ENCODE measurements at regions not wholly inside any gene's neighbourhood (a gene's known extent, or its start where the extent isn't known, plus 50 kb on each side); places are given as distances from the start of the nearest gene placed in this dataset.
"Not testable (repeated sequence)": the region's sequence is repeated elsewhere in the genome, so short reads cannot be mapped to it uniquely, and the experiment has no call there.

DNA sequence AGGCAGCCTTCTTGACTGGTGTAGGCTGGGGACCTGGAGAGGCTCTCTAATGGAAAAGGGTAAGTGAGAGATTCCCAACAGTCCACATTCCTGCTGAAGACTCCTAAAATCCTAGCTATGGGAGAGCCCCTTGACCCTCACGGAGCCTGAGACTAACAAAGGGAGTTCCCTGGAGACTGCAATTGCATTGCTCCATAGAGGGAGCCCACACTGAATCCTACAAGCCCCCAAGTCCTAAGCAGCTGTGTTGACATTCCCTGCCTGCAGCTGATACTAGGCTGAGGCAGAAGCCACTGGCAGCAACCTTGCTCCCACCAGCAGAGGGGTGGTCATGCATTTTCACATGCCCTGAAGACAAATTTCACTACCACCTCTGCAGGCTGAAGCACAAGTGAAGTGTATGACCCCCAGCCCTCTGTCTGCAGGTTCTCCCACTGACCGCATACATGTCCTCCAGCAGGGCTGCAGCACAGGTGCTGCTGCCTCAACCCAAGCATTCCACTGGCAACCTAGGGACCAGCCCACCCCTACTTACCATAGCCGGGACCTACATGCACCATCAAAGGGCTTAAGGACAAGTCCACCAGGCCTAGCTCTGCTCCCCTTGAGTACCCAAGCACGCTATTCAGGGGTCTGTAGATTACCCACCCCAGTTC is 130.3 kb upstream of the SLC13A1 start:
- in situ Hi-C loops (cut with HindIII; ENCODE audit: low sequenced_read_pairs): no loop called here
- no peak for DNase-seq (ENCODE audit: low spot score)

DNA sequence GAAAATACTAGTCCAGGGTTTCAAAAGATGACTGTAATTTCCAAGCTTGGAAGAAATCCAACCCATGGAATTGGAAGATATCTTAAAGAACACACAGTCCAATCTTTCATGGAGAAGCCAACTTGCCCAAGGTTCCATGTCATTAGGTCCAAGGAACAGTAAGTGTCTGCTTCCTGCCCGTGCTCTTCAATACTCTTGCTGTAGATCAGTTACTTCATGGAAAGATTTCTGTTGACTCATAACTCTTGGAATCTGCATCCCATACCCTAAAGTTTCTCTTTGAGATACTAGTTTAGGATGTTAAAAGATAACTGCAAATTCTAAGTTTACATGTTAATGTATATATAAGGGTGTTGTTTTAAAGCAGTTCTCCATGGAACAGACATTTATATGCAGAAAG is 127.9 kb upstream of the SLC13A1 start:
- no peak for DNase-seq (ENCODE audit: low spot score)

DNA sequence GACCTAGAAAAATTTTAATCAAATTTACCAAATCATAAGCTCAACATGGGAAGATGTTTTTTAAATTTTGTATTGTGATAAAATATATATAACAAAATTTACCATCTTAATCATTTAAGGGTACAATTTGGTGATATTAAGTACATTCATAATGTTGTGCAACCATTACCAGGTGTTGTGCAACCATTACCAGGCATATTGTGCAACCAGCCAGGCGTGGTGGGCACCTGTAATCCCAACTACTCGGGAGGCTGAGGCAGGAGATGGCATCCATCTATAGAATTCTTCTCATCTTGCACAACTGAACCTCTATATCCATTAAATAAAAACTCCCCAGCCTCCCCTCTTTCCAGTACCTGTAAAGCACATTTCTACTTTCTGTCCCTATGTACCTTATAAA is 124.5 kb upstream of the SLC13A1 start:
- in situ Hi-C loops (cut with HindIII; ENCODE audit: low sequenced_read_pairs): no loop called here
- no peak for DNase-seq (ENCODE audit: low spot score)

More for the DNA sequence above, 127.9 kb upstream of the SLC13A1 start:
- in situ Hi-C loops (cut with HindIII; ENCODE audit: low sequenced_read_pairs): no loop called here

GRCh38 chr7:123323689-123324088 is 123.9 kb upstream of the SLC13A1 start:
- in situ Hi-C loops (cut with HindIII; ENCODE audit: low sequenced_read_pairs): no loop called here
- DNase-seq (ENCODE audit: low spot score): no peak

DNA sequence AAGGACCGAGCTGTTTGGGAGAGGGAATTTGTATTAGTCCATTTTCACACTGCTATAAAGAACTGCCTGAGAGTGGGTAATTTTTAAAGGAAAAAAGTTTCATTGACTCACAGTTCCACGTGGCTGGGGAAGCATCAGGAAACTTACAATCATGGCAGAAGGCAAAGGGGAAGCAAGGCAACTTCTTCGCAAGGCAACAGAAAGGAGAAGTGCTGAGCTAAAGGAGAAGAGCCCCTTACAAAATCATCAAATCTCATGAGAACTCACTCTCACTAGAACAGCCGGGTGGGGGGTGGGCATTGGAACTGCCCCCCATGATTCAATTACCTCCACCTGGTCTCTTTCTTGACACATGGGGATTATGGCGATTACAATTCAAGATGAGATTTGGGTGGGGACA is 121.8 kb upstream of the SLC13A1 start:
- in situ Hi-C loops (cut with HindIII; ENCODE audit: low sequenced_read_pairs); DNase-seq (ENCODE audit: low spot score): not testable (repeated sequence)

GRCh38 chr7:123319911-123320310 is 120.1 kb upstream of the SLC13A1 start:
- in situ Hi-C loops (cut with HindIII; ENCODE audit: low sequenced_read_pairs): no loop called here
- no peak for DNase-seq (ENCODE audit: low spot score)

GRCh38 chr7:123314886-123315285 is 115.1 kb upstream of the SLC13A1 start:
- in situ Hi-C loops (cut with HindIII; ENCODE audit: low sequenced_read_pairs): no loop called here
- no peak for DNase-seq (ENCODE audit: low spot score)

GRCh38 chr7:123308254-123308951 is 108.6 kb upstream of the SLC13A1 start:
- DNase-seq (ENCODE audit: low spot score): peak; percentile 9
- in situ Hi-C loops (cut with HindIII; ENCODE audit: low sequenced_read_pairs): no loop called here

DNA sequence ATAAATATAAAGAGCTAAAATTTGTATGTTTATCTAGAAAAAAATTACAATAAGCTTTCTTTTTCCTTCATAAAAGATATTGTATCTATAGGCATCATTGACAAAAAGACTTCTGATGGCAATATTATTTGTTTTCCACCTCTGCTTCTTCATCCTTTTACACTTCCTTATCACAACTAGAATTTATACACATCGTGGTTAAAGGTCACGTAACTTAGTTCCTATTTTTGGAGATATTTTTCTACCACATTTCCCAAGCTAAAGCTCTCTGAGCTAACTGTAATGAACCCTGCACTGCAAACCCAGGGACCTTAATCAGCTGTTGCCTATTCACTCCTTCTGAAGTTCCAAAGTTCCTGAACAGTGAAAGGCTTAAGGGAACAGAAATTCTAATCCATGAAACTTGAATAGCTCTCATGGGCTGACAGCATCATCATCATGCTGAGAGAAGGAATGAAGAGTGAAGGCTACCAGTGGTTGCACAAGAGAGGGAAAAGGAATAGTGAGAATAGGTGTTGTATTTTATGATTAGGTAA is 106.1 kb upstream of the SLC13A1 start:
- no peak for DNase-seq (ENCODE audit: low spot score)
- in situ Hi-C loops (cut with HindIII; ENCODE audit: low sequenced_read_pairs): no loop called here

- no peak for DNase-seq (ENCODE audit: low spot score)
- in situ Hi-C loops (cut with HindIII; ENCODE audit: low sequenced_read_pairs): no loop called here
These were observed 104.2 kb upstream of the SLC13A1 start for GRCh38 chr7:123303926-123304325.

GRCh38 chr7:123296965-123297364 is 97.2 kb upstream of the SLC13A1 start:
- in situ Hi-C loops (cut with HindIII; ENCODE audit: low sequenced_read_pairs): no loop called here
- no peak for DNase-seq (ENCODE audit: low spot score)

GRCh38 chr7:123293710-123294109 is 93.9 kb upstream of the SLC13A1 start:
- no peak for DNase-seq (ENCODE audit: low spot score)
- in situ Hi-C loops (cut with HindIII; ENCODE audit: low sequenced_read_pairs): no loop called here

DNA sequence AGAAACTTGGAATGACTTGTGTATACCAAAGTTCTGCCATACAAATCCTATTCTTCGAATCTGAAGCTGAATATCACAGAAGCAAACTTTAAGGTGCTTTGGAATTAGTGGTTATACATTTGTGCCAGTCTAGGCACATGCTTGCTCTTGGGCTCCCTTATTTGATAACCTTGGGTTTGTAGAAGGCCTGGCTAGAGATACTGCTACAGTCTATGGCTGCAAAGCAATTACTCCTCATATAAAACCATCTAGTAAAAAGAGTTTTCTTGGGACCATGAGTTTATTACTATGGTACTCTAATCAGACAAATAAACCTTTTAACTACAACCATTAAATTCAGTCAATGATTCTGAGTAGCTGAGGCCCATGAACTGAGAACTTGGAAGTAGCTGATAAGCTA is 92.5 kb upstream of the SLC13A1 start:
- in situ Hi-C loops (cut with HindIII; ENCODE audit: low sequenced_read_pairs): no loop called here
- no peak for DNase-seq (ENCODE audit: low spot score)

GRCh38 chr7:123289200-123289599 is 89.4 kb upstream of the SLC13A1 start:
- in situ Hi-C loops (cut with HindIII; ENCODE audit: low sequenced_read_pairs): no loop called here
- DNase-seq (ENCODE audit: low spot score): no peak

GRCh38 chr7:123285076-123285700 is 85.4 kb upstream of the SLC13A1 start:
- in situ Hi-C loops (cut with HindIII; ENCODE audit: low sequenced_read_pairs): no loop called here
- DNase-seq (ENCODE audit: low spot score): no peak

DNA sequence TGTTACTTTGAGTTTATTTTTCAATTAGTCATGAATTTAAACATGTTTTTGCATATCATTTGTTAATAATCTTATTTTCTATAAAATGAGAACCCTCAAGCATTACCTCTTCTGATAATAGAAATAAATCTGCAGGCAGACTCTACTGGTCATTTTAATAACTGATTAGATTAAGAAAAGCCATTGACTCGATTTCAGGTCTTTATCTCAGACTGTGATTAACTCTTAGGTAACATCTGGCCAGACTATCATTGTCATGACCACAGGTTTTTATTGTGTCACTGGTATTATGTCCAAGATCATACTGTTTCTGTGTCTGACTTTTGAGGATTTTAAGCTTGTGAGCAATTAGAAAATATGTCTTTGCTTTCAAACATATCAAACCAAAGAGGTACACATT is 83.6 kb upstream of the SLC13A1 start:
- no peak for DNase-seq (ENCODE audit: low spot score)
- in situ Hi-C loops (cut with HindIII; ENCODE audit: low sequenced_read_pairs): no loop called here

DNA sequence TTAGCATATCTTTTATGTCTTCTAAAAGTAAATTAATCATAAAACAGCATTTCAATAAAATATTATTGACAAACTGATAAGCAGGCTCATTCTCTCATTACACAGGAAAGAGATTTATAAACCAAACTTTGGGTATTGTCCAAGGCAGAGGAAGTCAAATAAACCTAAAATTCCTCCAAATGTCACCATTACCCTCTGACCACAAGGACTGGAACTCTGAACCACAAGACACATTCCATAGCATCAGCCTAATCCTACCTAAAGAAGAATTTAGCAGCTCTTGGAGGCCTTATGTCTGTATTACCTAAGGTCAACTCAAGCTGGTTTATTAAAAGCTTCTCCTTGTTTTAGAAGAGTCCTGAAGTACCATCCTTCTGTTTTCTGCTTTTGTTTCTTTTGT is 82.4 kb upstream of the SLC13A1 start:
- in situ Hi-C loops (cut with HindIII; ENCODE audit: low sequenced_read_pairs): no loop called here
- DNase-seq (ENCODE audit: low spot score): no peak

DNA sequence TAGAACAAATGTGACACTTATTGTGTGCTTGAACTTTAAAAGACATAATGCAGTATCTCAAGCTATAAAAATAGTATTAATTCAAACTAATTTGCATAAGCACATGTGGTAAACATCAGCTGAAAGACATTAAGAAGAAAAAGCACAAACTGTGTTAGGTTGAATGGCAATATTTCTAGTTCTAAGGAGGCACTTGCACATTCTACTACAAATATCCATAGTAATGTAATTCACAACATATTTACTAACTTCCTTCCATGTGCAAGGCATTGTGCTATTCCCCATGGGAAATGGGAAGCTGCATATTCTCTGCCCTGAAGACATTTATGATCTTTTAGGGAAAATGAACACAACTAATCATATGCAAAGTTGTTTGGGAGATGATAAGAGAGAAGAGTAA is 80.2 kb upstream of the SLC13A1 start:
- DNase-seq (ENCODE audit: low spot score): no peak
- in situ Hi-C loops (cut with HindIII; ENCODE audit: low sequenced_read_pairs): no loop called here

DNA sequence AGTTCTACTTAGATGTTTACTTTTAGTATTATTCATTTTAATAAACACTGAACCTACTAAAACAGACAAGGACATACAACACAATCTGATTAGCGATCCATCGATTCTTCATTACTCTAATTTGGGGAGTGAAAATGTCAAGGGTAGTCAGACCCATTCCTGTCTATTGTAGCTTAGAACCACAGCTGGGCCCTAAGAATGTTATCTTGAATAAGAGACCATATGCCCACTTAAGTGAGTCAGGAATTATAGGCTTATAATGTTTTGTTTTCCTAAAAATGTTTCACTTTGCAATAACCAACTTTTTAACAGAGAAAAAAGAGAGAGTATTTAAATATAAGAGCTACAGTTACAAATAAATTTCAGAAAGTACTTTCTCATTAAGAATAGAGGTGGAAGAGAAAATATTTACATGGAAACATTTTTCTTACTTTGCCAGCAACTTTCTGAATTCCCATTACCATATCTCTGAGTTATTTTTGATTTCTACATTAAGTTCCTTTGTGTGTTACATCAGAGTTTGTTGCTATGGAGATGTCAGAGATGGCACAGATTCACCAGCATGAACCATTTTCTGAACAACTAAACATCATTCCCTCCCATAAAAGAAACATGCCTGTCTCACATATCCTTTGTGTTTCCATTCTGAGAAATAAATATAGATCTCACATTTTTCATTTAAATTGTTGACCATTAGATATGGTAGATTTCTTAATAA is 75.4 kb upstream of the SLC13A1 start:
- DNase-seq (ENCODE audit: low spot score): no peak
- in situ Hi-C loops (cut with HindIII; ENCODE audit: low sequenced_read_pairs): no loop called here

DNA sequence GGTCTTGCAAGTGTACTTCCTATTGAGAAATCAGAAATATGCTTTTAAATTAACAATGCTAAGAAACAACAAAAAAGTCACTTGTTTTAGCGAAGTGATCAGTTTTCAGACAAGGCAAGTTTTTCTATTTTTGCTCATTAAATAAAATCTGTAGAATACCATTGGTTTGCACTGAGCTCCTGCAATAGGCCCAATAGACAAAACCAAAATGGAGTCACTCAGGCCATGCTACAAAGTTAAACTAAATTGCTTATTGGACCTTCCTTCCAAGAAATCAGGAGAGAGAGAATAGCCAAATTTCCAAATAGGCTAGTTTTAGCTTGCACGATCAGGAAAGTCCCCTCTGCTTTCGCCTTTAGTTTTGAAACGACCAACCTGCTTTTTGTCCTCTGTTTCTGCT is 73.4 kb upstream of the SLC13A1 start:
- no peak for DNase-seq (ENCODE audit: low spot score)
- in situ Hi-C loops (cut with HindIII; ENCODE audit: low sequenced_read_pairs): no loop called here
